ENCODE measurements at regions not wholly inside any gene's neighbourhood (a gene's known extent, or its start where the extent isn't known, plus 50 kb on each side); places are given as distances from the start of the nearest gene placed in this dataset.
"Not testable (repeated sequence)": the region's sequence is repeated elsewhere in the genome, so short reads cannot be mapped to it uniquely, and the experiment has no call there.

DNA sequence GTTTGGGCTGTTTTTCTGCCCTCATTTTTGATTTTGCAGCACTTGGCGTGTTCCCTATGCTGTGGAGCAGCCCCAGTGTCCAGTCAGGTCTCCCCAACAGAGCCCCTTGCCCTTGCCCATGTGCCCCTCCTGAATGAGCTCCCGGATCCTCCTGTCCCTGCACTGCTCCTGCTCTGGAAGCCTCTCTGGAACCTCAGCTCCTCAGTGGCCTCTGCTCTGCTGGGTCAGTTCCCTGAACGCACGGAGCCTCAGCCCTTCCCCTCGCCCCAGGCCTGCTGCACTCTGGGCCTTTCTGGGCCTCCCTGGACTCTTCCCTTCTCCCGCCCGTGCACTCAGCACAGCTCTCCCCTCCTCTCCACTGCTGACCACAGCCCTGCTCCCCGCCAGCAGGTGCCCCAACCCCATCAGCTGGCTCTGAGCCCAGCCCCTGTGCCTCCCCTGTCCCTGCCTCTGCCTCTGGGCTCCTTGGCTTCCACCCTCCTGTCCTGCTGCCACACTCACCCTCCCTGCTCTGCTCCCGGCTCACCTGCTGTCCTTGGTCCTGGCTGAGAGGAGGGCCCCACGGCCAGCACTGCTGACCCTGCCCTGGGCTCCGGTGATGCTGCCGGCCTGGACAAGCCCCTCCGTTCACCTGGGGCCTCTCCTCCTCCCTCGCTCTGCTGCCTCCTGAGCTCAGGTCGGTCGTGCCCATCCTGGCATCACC is 220.6 kb downstream of the TMEM121 start:
- TF ChIP-seq, protein P1, sequence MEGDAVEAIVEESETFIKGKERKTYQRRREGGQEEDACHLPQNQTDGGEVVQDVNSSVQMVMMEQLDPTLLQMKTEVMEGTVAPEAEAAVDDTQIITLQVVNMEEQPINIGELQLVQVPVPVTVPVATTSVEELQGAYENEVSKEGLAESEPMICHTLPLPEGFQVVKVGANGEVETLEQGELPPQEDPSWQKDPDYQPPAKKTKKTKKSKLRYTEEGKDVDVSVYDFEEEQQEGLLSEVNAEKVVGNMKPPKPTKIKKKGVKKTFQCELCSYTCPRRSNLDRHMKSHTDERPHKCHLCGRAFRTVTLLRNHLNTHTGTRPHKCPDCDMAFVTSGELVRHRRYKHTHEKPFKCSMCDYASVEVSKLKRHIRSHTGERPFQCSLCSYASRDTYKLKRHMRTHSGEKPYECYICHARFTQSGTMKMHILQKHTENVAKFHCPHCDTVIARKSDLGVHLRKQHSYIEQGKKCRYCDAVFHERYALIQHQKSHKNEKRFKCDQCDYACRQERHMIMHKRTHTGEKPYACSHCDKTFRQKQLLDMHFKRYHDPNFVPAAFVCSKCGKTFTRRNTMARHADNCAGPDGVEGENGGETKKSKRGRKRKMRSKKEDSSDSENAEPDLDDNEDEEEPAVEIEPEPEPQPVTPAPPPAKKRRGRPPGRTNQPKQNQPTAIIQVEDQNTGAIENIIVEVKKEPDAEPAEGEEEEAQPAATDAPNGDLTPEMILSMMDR (IDR thresholded peaks at IDR 0.05; ENCODE audit: insufficient read depth, low read depth, low read length): not testable (repeated sequence)
- TF ChIP-seq EZH2 (IDR thresholded peaks at IDR 0.05; ENCODE audit: insufficient read depth, low read length): not testable (repeated sequence)
